RWPE1 (cell line): ENCODE measurements at regions not wholly inside any gene's neighbourhood (a gene's known extent, or its start where the extent isn't known, plus 50 kb on each side); places are given as distances from the start of the nearest gene placed in this dataset.
"Not testable (repeated sequence)": the region's sequence is repeated elsewhere in the genome, so short reads cannot be mapped to it uniquely, and the experiment has no call there.

Experiments used
- CTCF ChIA-PET: fragments of 350-600 bp; sonication (Branson Sonifier 250); formaldehyde crosslinking; extraction: SDS; loops from one replicate; lab custom pipeline; 2021; lab: Yijun Ruan, JAX
- POLR2A ChIA-PET: fragments of 400-600 bp; formaldehyde crosslinking; extraction: SDS; loops from one replicate; lab custom pipeline; 2020; ENCODE audit warnings: antibody characterized with exemption; ENCODE audit not compliant: low non-redundant PET; lab: Yijun Ruan, JAX
- DNase-seq: peaks from one replicate; pipeline ENCODE4 v3.0.0; 2012; ENCODE audit warnings: low spot score
- H3K27ac ChIP-seq: fragments of 450-650 bp; 2 replicates; pipeline ENCODE4 v1.5.1; 2017
- TF ChIP-seq, protein P1 (sequence below): fragments of 450-650 bp; conservative IDR thresholded peaks from 2 replicates; pipeline ENCODE4 v1.5.1; 2017; ENCODE audit warnings: low read depth, mild to moderate bottlenecking

DNA sequence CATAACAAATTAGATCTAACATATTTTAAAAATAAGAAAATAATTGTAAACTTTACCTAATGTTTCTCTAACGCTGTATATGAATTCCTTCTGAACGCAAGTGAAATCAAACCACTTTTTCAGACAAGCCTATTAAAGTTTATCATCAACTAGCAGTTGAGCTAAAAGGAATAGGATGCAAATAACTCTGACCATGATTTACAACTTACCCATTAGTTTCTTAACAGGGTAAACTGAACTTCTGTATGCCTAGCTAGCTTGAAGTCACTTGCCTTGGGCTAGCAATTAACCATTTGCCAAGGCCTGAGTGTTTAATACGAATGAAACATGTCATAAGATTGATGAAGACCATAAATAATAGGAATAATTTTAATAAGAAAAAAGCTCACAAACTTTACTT is 762.7 kb upstream of the ARRDC3 start:
- TF ChIP-seq, protein P1, sequence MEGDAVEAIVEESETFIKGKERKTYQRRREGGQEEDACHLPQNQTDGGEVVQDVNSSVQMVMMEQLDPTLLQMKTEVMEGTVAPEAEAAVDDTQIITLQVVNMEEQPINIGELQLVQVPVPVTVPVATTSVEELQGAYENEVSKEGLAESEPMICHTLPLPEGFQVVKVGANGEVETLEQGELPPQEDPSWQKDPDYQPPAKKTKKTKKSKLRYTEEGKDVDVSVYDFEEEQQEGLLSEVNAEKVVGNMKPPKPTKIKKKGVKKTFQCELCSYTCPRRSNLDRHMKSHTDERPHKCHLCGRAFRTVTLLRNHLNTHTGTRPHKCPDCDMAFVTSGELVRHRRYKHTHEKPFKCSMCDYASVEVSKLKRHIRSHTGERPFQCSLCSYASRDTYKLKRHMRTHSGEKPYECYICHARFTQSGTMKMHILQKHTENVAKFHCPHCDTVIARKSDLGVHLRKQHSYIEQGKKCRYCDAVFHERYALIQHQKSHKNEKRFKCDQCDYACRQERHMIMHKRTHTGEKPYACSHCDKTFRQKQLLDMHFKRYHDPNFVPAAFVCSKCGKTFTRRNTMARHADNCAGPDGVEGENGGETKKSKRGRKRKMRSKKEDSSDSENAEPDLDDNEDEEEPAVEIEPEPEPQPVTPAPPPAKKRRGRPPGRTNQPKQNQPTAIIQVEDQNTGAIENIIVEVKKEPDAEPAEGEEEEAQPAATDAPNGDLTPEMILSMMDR, result no peak
- DNase-seq, result no peak
- POLR2A ChIA-PET, result no interaction called here
- CTCF ChIA-PET, result interaction anchor here (0.6 to 1.0 kb wide), 3 partner anchors 18 to 216 kb away, joined by 3 to 4 read pairs (median 3); no protein-coding TSS in a partner anchor
- no peak overlapping the region for H3K27ac ChIP-seq

DNA sequence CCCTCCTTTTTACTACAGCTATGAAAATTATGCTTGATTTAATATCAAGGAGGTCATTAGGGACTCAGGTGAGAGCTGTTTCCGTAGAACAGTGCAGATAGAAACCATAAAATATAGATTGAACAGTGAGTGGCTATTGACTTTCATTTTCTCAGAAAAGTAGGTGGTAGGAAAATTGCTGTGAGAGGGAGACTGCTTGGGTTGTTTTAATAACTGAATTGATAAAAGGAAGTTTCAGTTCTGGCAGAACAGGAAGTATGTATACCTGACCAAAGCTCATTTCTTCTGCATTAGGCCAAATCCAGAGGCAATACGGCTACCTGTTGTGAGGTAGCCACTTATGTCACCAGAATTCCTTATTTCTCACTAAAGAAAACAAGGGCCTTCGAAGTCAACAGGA is 761.7 kb upstream of the ARRDC3 start:
- CTCF ChIA-PET, result interaction anchor here (0.7 kb wide), 1 partner anchor 694 kb away, joined by 3 read pairs; no protein-coding TSS in a partner anchor
- POLR2A ChIA-PET, result no interaction called here
- no peak overlapping the region for H3K27ac ChIP-seq
- TF ChIP-seq, protein P1, result no peak
- DNase-seq, result no peak

DNA sequence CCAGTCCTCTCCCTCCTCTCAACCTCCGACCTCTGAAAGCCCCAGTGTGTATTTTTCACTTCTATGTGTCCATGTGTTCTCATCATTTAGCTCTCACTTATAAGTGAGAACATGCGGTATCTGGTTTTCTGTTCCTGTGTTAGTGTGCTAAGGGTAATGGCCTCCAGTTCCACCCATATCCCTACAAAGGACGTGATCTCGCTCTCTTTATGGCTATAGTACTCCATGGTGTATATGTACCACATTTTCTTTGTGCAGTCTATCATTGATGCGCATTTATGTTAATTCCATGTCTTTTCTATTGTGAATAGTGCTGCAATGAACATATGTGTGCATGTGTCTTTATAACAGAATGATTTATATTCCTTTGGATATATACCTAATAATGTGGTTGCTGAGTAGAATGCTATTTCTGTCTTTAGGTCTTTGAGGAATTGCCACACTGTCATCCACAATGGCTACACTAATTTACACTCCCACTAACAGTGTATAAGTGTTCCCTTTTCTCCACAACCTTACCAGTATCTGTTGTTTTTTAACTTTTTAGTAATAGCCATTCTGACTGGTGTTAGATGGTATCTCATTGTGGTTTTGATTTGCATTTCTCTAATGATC is 749.3 kb upstream of the ARRDC3 start:
- DNase-seq, CTCF ChIA-PET, POLR2A ChIA-PET, H3K27ac ChIP-seq: not testable (repeated sequence)

DNA sequence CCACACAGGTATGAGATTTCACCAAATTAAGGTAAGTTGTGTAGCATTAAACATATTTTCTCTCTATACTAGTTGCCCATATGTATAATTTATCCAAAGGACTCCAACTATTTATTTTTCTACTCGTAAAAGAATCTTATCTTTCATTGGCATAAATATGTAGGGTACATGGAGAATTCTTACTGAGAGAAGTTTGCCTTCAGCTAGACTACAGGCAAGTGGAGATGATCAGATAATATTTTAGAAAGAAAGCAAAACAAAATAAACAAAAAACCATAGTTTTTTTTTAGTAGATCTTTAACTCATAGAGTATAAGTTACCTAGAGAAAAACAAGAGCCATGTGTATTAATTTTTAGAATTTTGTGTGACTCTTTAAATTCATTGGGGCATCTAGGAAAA is 743.1 kb upstream of the ARRDC3 start:
- no peak overlapping the region for H3K27ac ChIP-seq
- POLR2A ChIA-PET, result no interaction called here
- no peak for DNase-seq
- CTCF ChIA-PET, result no interaction called here
- TF ChIP-seq, protein P1, result no peak

DNA sequence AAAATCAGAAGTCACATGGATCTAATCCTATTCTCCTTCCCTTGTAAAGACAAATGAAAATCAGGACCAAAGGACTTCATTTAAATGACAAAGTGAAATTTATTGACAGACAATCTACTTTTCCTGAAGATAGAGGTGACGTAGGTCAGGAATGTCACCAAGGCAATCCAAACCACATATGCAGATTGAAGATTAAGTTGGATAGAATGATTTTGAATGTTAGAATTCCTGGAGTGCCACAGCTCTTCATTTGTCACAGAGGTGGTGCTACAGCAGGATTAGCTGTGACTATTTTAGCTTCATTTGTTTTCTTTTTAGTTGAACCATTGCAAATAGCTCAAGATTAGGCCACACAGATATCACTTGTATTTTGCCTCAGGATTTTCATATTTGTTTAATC is 736.0 kb upstream of the ARRDC3 start:
- CTCF ChIA-PET, result no interaction called here
- TF ChIP-seq, protein P1, result no peak
- H3K27ac ChIP-seq, result no peak overlapping the region
- DNase-seq, result no peak
- POLR2A ChIA-PET, result no interaction called here

DNA sequence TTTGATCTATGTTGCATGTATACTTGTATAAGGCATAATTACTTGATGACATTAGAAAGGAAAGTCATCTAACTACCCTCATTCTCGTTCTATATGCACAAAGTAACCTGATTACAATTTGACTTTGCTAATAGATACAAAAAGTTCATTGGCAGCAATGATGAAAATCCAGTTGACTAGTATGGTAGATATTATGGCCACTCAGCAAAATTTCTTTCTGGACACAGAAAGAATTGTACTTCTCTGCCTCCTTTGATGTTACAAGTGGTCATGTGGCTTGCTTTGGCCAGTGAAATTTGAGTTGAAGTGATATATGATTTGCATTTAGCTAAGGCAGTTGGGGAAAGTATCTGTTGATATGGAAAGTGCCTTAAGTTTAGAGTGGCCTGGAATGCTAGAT is 723.7 kb upstream of the ARRDC3 start:
- TF ChIP-seq, protein P1, result no peak
- CTCF ChIA-PET, result no interaction called here
- no peak for DNase-seq
- no peak overlapping the region for H3K27ac ChIP-seq
- POLR2A ChIA-PET, result no interaction called here

DNA sequence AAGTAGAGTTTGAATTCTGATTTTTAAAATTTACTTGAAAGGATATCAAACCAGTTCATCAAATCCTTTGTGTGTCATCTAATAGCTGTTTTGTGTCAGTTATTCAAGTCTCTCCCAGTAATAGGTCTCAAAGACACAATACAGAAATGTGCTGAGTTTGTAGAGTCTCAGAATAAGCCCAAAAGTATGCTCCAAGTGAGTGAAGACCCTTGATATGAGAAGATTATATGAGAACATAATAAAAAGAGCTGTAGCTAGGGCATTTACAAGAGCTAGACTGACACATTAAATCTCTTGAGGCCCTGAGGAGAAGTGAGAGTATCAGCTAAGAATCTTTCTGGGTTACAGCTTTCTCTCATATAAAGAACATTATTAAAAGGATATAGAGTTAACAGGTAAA is 721.0 kb upstream of the ARRDC3 start:
- TF ChIP-seq, protein P1, result no peak
- DNase-seq, result no peak
- CTCF ChIA-PET, result interaction anchor here (0.6 kb wide), 1 partner anchor 313 kb away, joined by 7 read pairs; no protein-coding TSS in a partner anchor
- H3K27ac ChIP-seq, result no peak overlapping the region
- POLR2A ChIA-PET, result no interaction called here
